MM.1S (cell line): ENCODE measurements at regions not wholly inside any gene's neighbourhood (a gene's known extent, or its start where the extent isn't known, plus 50 kb on each side); places are given as distances from the start of the nearest gene placed in this dataset.

Experiments
- DNase-seq: peaks from one replicate; pipeline ENCODE4 v3.0.0-alpha.2; 2015
- H2AFZ ChIP-seq: fragments of 300-600 bp; sonication (generic); 2 replicates; pipeline ENCODE4 v1.6.0; 2016; ENCODE audit warnings: antibody characterized with exemption, low read length
- H3F3A ChIP-seq: fragments of 300-600 bp; sonication (generic); 2 replicates; pipeline ENCODE4 v1.6.1; 2016; ENCODE audit warnings: mild to moderate bottlenecking, antibody characterized with exemption, low read length, moderate library complexity, mixed read lengths; ENCODE audit not compliant: insufficient read depth
- H3K27ac ChIP-seq: fragments of 300-600 bp; sonication (generic); 2 replicates; pipeline ENCODE4 v1.5.1; 2016; ENCODE audit warnings: mild to moderate bottlenecking, low read length
- H3K27me3 ChIP-seq: fragments of 300-600 bp; sonication (generic); replicated peaks from 2 replicates; pipeline ENCODE4 v1.6.0; 2016; ENCODE audit warnings: low read length; ENCODE audit not compliant: insufficient read depth
- H3K36me3 ChIP-seq: fragments of 300-600 bp; sonication (generic); replicated peaks from 2 replicates; pipeline ENCODE4 v1.6.1; 2016; ENCODE audit warnings: mild to moderate bottlenecking, low read length, mixed read lengths; ENCODE audit not compliant: insufficient read depth
- H3K4me1 ChIP-seq: fragments of 300-600 bp; sonication (generic); 2 replicates; pipeline ENCODE4 v1.6.1; 2016; ENCODE audit warnings: low read length, mixed read lengths
- H3K4me2 ChIP-seq: fragments of 300-600 bp; sonication (generic); 2 replicates; pipeline ENCODE4 v1.6.0; 2016; ENCODE audit warnings: low read depth, low read length
- H3K4me3 ChIP-seq: fragments of 300-600 bp; sonication (generic); 2 replicates; pipeline ENCODE4 v1.5.1; 2016; ENCODE audit warnings: low read length, mixed read lengths
- H3K79me2 ChIP-seq: fragments of 300-600 bp; sonication (generic); 2 replicates; pipeline ENCODE4 v1.6.1; 2016; ENCODE audit warnings: mixed run types, low read length, mixed read lengths
- H3K9ac ChIP-seq: fragments of 300-600 bp; sonication (generic); 2 replicates; pipeline ENCODE4 v1.6.1; 2016; ENCODE audit warnings: low read length, mixed read lengths
- H3K9me2 ChIP-seq: fragments of 300-600 bp; sonication (generic); replicated peaks from 2 replicates; pipeline ENCODE4 v1.6.1; 2016; ENCODE audit warnings: mild to moderate bottlenecking, low read length, mixed read lengths; ENCODE audit not compliant: insufficient read depth
- H3K9me3 ChIP-seq: fragments of 300-600 bp; sonication (generic); replicated peaks from 2 replicates; pipeline ENCODE4 v1.6.1; 2016; ENCODE audit warnings: mild to moderate bottlenecking, low read length, mixed read lengths; ENCODE audit not compliant: insufficient read depth
- H4K20me1 ChIP-seq: fragments of 300-600 bp; sonication (generic); 2 replicates; pipeline ENCODE4 v1.6.1; 2016; ENCODE audit warnings: mild to moderate bottlenecking, low read length, moderate library complexity, mixed read lengths; ENCODE audit not compliant: insufficient read depth
- EZH2 ChIP-seq: fragments of 300-600 bp; sonication (generic); optimal IDR thresholded peaks from 2 replicates; pipeline ENCODE3; 2017; ENCODE audit warnings: low read depth, mild to moderate bottlenecking, antibody characterized with exemption, low read length, mixed read lengths
- EZH2phosphoT487 ChIP-seq: fragments of 300-600 bp; sonication (generic); IDR thresholded peaks from 2 replicates; pipeline ENCODE4 v1.6.1; 2018; ENCODE audit warnings: antibody characterized with exemption, low read length
- TF ChIP-seq, protein P1 (sequence below): fragments of 300-600 bp; sonication (generic); IDR thresholded peaks from 2 replicates; pipeline ENCODE4 v1.5.1; 2016; ENCODE audit warnings: antibody characterized with exemption, low read length, mixed read lengths

DNA sequence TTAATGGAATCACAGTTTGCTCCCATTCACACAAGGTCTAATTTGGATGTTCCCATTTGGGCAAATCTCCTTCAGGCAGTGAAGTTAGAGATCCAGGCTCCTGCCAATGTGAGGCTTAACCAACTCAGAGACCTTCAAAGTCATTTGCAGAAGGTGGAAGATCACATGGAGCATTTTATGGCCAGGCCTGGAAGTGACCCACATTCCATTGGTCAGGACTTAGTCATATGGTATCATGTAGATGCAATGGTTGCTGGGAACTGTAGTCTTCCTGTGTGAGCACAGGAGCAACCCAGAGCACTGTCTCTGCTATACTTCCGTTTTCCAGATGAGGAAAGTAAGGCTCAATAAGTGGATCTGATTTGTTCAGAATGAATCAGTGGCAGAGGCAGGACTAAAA, 292.7 kb upstream of the SMARCA2 start:
- Histone ChIP-seq H3K36me3 (no peaks in the 10 kb centered on the region), H3K4me2 (no peak overlapping the region), H3K4me3 (no peak overlapping the region), H3K79me2 (no peaks in the 10 kb centered on the region), H3K9me3 (no peaks in the 10 kb centered on the region), H4K20me1 (no peaks in the 10 kb centered on the region), H3F3A (no peaks in the 10 kb centered on the region), H3K9ac (no peak overlapping the region), H3K27ac (no peak overlapping the region), H3K9me2 (no peaks in the 10 kb centered on the region), H2AFZ (0 out of 2 replicates have a peak overlapping the region, but pooled peaks have one; percentile 8), H3K4me1 (no peaks in the 10 kb centered on the region), H3K27me3 (no peaks in the 10 kb centered on the region)
- TF ChIP-seq, protein P1, sequence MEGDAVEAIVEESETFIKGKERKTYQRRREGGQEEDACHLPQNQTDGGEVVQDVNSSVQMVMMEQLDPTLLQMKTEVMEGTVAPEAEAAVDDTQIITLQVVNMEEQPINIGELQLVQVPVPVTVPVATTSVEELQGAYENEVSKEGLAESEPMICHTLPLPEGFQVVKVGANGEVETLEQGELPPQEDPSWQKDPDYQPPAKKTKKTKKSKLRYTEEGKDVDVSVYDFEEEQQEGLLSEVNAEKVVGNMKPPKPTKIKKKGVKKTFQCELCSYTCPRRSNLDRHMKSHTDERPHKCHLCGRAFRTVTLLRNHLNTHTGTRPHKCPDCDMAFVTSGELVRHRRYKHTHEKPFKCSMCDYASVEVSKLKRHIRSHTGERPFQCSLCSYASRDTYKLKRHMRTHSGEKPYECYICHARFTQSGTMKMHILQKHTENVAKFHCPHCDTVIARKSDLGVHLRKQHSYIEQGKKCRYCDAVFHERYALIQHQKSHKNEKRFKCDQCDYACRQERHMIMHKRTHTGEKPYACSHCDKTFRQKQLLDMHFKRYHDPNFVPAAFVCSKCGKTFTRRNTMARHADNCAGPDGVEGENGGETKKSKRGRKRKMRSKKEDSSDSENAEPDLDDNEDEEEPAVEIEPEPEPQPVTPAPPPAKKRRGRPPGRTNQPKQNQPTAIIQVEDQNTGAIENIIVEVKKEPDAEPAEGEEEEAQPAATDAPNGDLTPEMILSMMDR = no peak
- TF ChIP-seq EZH2 = no peak
- no peak for TF ChIP-seq EZH2phosphoT487
- peak; percentile 24 for DNase-seq

- no peaks in the 10 kb centered on the region for H3K27me3 ChIP-seq
- no peaks in the 10 kb centered on the region for H3K4me1 ChIP-seq
- H3K27ac ChIP-seq = no peak overlapping the region
- TF ChIP-seq, protein P1 = no peak
- TF ChIP-seq EZH2 (no peak), EZH2phosphoT487 (no peak)
- H3F3A ChIP-seq = no peaks in the 10 kb centered on the region
- no peak overlapping the region for H3K4me2 ChIP-seq
- no peaks in the 10 kb centered on the region for H3K9me3 ChIP-seq
- no peak overlapping the region for H3K9ac ChIP-seq
- no peaks in the 10 kb centered on the region for H3K9me2 ChIP-seq
- DNase-seq = no peak
- no peak overlapping the region for H3K4me3 ChIP-seq
- H3K36me3 ChIP-seq = no peaks in the 10 kb centered on the region
- H4K20me1 ChIP-seq = no peaks in the 10 kb centered on the region
- no peak overlapping the region for H2AFZ ChIP-seq
- H3K79me2 ChIP-seq = no peaks in the 10 kb centered on the region
These were observed 291.6 kb upstream of the SMARCA2 start for GRCh38 chr9:1723522-1724015.

- Histone ChIP-seq H3F3A (no peaks in the 10 kb centered on the region), H3K27me3 (no peaks in the 10 kb centered on the region), H3K9me3 (no peaks in the 10 kb centered on the region), H3K27ac (no peak overlapping the region), H3K36me3 (no peaks in the 10 kb centered on the region), H3K79me2 (no peaks in the 10 kb centered on the region), H3K4me2 (no peak overlapping the region), H3K9me2 (no peaks in the 10 kb centered on the region), H3K4me3 (no peak overlapping the region), H2AFZ (no peak overlapping the region), H4K20me1 (no peaks in the 10 kb centered on the region), H3K9ac (no peak overlapping the region), H3K4me1 (no peaks in the 10 kb centered on the region)
- DNase-seq = peak; percentile 19
- TF ChIP-seq EZH2phosphoT487 (no peak), EZH2 (no peak)
- TF ChIP-seq, protein P1 = peak; percentile 47
These were observed 288.0 kb upstream of the SMARCA2 start for GRCh38 chr9:1726993-1727759.
